Lower leg skin (tissue), 4 donors: ENCODE measurements at regions not wholly inside any gene's neighbourhood (a gene's known extent, or its start where the extent isn't known, plus 50 kb on each side); places are given as distances from the start of the nearest gene placed in this dataset.

ENCODE experiments used
- DNase-seq, 2 donors: peaks; one replicate each; pipeline ENCODE4 v3.0.0-alpha.2; 2019; ENCODE audit warnings: low spot score in 2 of 2
- H3K4me3 ChIP-seq: fragments of 200-600 bp; sonication (generic); 2 replicates; pipeline ENCODE4 v1.5.1; 2017; ENCODE audit warnings: mild to moderate bottlenecking, low read depth; ENCODE audit not compliant: poor library complexity, severe bottlenecking
- POLR2A ChIP-seq, 2 donors: fragments of 450-650 bp; IDR thresholded peaks; one replicate each; pipeline ENCODE4 v1.6.1; 2016 to 2017; ENCODE audit warnings: antibody characterized with exemption in 2 of 2, mild to moderate bottlenecking in 1 of 2, moderate library complexity in 1 of 2
- WGBS, 2 donors: methylation state at CpG; one replicate each; pipeline ENCODE4 v1.1.5; 2018; 5-methylcytosine and 5-hydroxymethylcytosine counted together
- intact Hi-C: fragments of 100-400 bp; cut with DNase I; formaldehyde crosslinking; loops from one replicate; pipeline ENCODE4 v1.15.0; 2023; ENCODE audit warnings: low total_unique reads
- TF ChIP-seq, protein P1 (sequence below), 3 donors: fragments of 450-650 bp; IDR thresholded peaks; one replicate each; pipeline ENCODE4 v1.5.1; 2016; ENCODE audit warnings: antibody characterized with exemption in 3 of 3, mild to moderate bottlenecking in 3 of 3, moderate library complexity in 2 of 3

DNA sequence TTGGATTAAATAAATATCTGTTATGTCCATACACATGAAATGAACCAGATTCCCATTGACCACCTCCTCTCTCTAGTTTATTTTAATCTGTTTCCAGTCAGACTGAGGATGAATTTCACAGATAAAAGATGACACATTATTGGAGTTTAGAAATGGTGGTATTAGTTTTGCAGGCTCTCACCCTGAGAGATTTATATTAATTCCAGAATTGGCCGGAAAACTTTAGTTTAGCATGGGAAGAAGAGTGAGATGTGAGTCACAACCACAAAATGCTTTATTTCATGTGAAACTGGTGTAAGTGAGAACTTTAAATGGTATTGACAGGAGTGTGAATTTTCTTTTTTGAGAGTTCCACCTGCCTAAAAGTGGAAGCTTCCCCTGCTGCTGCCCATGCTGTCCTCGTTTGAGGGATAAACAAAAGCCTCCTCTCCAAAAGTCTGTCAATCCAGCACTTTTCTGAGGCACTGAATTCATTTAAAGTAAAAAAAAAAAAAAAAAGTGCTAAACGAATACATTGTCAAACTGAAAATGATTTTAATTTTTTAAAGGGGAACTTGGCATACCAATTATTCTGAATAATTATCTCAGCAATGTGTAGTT lies 65.1 kb upstream of the EPHA3 start:
- no peak overlapping the region for H3K4me3 ChIP-seq
- TF ChIP-seq, protein P1, sequence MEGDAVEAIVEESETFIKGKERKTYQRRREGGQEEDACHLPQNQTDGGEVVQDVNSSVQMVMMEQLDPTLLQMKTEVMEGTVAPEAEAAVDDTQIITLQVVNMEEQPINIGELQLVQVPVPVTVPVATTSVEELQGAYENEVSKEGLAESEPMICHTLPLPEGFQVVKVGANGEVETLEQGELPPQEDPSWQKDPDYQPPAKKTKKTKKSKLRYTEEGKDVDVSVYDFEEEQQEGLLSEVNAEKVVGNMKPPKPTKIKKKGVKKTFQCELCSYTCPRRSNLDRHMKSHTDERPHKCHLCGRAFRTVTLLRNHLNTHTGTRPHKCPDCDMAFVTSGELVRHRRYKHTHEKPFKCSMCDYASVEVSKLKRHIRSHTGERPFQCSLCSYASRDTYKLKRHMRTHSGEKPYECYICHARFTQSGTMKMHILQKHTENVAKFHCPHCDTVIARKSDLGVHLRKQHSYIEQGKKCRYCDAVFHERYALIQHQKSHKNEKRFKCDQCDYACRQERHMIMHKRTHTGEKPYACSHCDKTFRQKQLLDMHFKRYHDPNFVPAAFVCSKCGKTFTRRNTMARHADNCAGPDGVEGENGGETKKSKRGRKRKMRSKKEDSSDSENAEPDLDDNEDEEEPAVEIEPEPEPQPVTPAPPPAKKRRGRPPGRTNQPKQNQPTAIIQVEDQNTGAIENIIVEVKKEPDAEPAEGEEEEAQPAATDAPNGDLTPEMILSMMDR (IDR thresholded peaks at IDR 0.05), result no peak
- no peak for TF ChIP-seq POLR2A (IDR thresholded peaks at IDR 0.05)
- no peak for DNase-seq
- intact Hi-C loops, result no loop called here
- WGBS, 2 donors, result 50 to 58% methylated on average over 3 of the region's 3 CpGs

GRCh38 chr3:89043406-89043932 lies 64.0 kb upstream of the EPHA3 start:
- H3K4me3 ChIP-seq, result no peak overlapping the region
- WGBS, 2 donors, result 22 to 25% methylated on average over 6 of the region's 6 CpGs
- TF ChIP-seq POLR2A (IDR thresholded peaks at IDR 0.05), result no peak
- TF ChIP-seq, protein P1 (IDR thresholded peaks at IDR 0.05), result no peak
- no peak for DNase-seq
- intact Hi-C loops, result no loop called here

GRCh38 chr3:89046661-89047060 lies 60.8 kb upstream of the EPHA3 start:
- intact Hi-C loops, result no loop called here
- WGBS, 2 donors, result 80 to 83% methylated on average over 1 of the region's 1 CpG
- no peak for DNase-seq
- TF ChIP-seq, protein P1 (IDR thresholded peaks at IDR 0.05), result no peak
- no peak for TF ChIP-seq POLR2A (IDR thresholded peaks at IDR 0.05)
- H3K4me3 ChIP-seq, result no peak overlapping the region

DNA sequence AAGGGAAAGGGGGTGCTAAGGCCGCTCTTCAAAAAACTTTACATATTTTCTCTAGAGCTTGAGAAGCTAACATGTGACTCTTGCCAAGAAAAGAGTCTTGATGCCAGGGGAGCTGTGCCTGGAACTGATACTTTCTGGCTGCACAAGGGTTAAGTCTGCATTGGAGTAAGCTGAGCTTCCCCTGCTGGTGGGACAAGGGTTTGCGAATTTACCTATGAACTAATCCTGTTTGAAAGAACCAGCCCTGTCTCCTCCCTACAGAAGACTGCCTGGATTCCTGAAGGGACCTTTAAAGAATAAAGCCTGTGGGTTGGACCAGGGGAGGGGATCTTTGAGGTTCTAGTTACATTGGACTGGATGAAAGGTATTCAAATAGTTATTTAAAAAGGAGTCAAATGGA lies 58.3 kb upstream of the EPHA3 start:
- intact Hi-C loops, result no loop called here
- H3K4me3 ChIP-seq, result no peak overlapping the region
- no peak for DNase-seq
- TF ChIP-seq, protein P1 (IDR thresholded peaks at IDR 0.05), result no peak
- no peak for TF ChIP-seq POLR2A (IDR thresholded peaks at IDR 0.05)
- 39 to 45% methylated on average over 2 of the region's 2 CpGs for WGBS, 2 donors

- intact Hi-C loops, result no loop called here
- no peak overlapping the region for H3K4me3 ChIP-seq
- 41 to 58% methylated on average over 3 of the region's 3 CpGs for WGBS, 2 donors
- DNase-seq, result no peak
- TF ChIP-seq POLR2A (IDR thresholded peaks at IDR 0.05), result no peak
- TF ChIP-seq, protein P1 (IDR thresholded peaks at IDR 0.05), result no peak
Measured at GRCh38 chr3:89052386-89052785, 55.0 kb upstream of the EPHA3 start.

DNA sequence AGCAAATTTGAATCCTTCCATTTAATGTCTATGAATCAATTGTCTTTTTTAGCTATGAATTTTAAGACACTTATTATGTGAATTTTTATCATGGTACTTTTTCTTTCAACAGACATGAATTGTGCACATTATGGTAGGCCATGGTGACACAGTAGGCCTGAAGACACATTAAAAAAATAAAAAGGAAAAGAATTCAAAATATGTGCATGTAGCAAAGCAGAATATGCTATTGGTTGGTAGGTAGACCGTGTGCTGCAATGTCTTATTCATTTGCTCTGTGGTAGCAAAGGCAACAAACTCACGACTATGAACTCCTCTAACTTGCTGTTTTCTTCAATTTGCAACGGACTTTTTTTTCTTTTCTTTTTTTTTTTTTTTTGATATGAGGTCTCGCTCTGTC lies 50.0 kb upstream of the EPHA3 start:
- intact Hi-C loops, result no loop called here
- WGBS, 2 donors, result 89 to 93% methylated on average over 4 of the region's 4 CpGs
- H3K4me3 ChIP-seq, result no peak overlapping the region
- TF ChIP-seq POLR2A (IDR thresholded peaks at IDR 0.05), result no peak
- TF ChIP-seq, protein P1 (IDR thresholded peaks at IDR 0.05), result no peak
- no peak for DNase-seq
